HG03432 (cell line): ENCODE measurements at regions not wholly inside any gene's neighbourhood (a gene's known extent, or its start where the extent isn't known, plus 50 kb on each side); places are given as distances from the start of the nearest gene placed in this dataset.

ENCODE experiments used
- ATAC-seq: cut with Tn5 transposase; IDR thresholded peaks from one replicate; pipeline ENCODE4 v1.9.1; 2021; ENCODE audit warnings: mild to moderate bottlenecking, moderate library complexity; ENCODE audit not compliant: unreplicated experiment

GRCh38 chr10:4326647-4327046, 499.4 kb upstream of the AKR1E2 start:
- no peak for ATAC-seq

GRCh38 chr10:4319870-4320367, 506.1 kb upstream of the AKR1E2 start:
- no peak for ATAC-seq

GRCh38 chr10:4316161-4316810, 509.7 kb upstream of the AKR1E2 start:
- no peak for ATAC-seq

- ATAC-seq: no peak
Measured at GRCh38 chr10:4315551-4315950, 510.5 kb upstream of the AKR1E2 start.

- no peak for ATAC-seq
Measured at GRCh38 chr10:4313051-4313450, 513.0 kb upstream of the AKR1E2 start.

- no peak for ATAC-seq
Measured at GRCh38 chr10:4312051-4312835, 513.8 kb upstream of the AKR1E2 start.

GRCh38 chr10:4310172-4310571, 515.8 kb upstream of the AKR1E2 start:
- ATAC-seq: no peak

GRCh38 chr10:4307910-4308309, 518.1 kb upstream of the AKR1E2 start:
- no peak for ATAC-seq

- ATAC-seq: no peak
Measured at GRCh38 chr10:4306871-4307270, 519.1 kb upstream of the AKR1E2 start.

GRCh38 chr10:4303045-4303444, 518.0 kb upstream of the KLF6 start:
- ATAC-seq: no peak

- ATAC-seq: no peak
Measured at GRCh38 chr10:4301291-4302045, 516.5 kb upstream of the KLF6 start.

GRCh38 chr10:4296161-4296560, 511.2 kb upstream of the KLF6 start:
- no peak for ATAC-seq

GRCh38 chr10:4294996-4295792, 510.2 kb upstream of the KLF6 start:
- no peak for ATAC-seq

- ATAC-seq: no peak
Measured at GRCh38 chr10:4294271-4294670, 509.3 kb upstream of the KLF6 start.

GRCh38 chr10:4291990-4292389, 507.0 kb upstream of the KLF6 start:
- ATAC-seq: no peak

- no peak for ATAC-seq
Measured at GRCh38 chr10:4285121-4285520, 500.1 kb upstream of the KLF6 start.

GRCh38 chr10:4283846-4284610, 499.0 kb upstream of the KLF6 start:
- ATAC-seq: no peak

- no peak for ATAC-seq
Measured at GRCh38 chr10:4282496-4282895, 497.5 kb upstream of the KLF6 start.

GRCh38 chr10:4281190-4281825, 496.3 kb upstream of the KLF6 start:
- ATAC-seq: no peak
